AG04450 (cell line): ENCODE measurements at regions not wholly inside any gene's neighbourhood (a gene's known extent, or its start where the extent isn't known, plus 50 kb on each side); places are given as distances from the start of the nearest gene placed in this dataset.

Source experiments
- CTCF ChIA-PET: fragments of 300-600, 350-600 bp; formaldehyde crosslinking; extraction: SDS; loops from one replicate; lab custom pipeline; 2022; ENCODE audit warnings: antibody characterized with exemption, inconsistent platforms; lab: Charles Lee
- POLR2A ChIA-PET: fragments of 350-600 bp; formaldehyde crosslinking; extraction: SDS; loops from one replicate; lab custom pipeline; 2021; ENCODE audit warnings: antibody characterized with exemption, inconsistent platforms; lab: Yijun Ruan, JAX
- DNase-seq: peaks from one replicate; pipeline ENCODE4 v3.0.0-alpha.2; 2011; ENCODE audit warnings: low read depth, low spot score
- H3K27ac ChIP-seq: one replicate; pipeline ENCODE4 v1.5.1; 2012; ENCODE audit warnings: low read depth, low read length, control low read depth
- H3K27me3 ChIP-seq: one replicate; pipeline ENCODE4 v1.6.0; 2012; ENCODE audit warnings: low read length; ENCODE audit not compliant: control insufficient read depth, insufficient read depth
- H3K4me3 ChIP-seq: 2 replicates; pipeline ENCODE4 v1.5.1; 2011; ENCODE audit warnings: mild to moderate bottlenecking, low read depth, low read length, control low read depth
- H3K9me3 ChIP-seq: 2 replicates; pipeline ENCODE4 v1.5.1; 2012; ENCODE audit warnings: low read length; ENCODE audit not compliant: control insufficient read depth, insufficient read depth
- TF ChIP-seq, protein P1 (sequence below): IDR thresholded peaks from 2 replicates; pipeline ENCODE4 v1.5.1; 2011; ENCODE audit warnings: low read depth, low read length, control low read depth, inconsistent platforms

DNA sequence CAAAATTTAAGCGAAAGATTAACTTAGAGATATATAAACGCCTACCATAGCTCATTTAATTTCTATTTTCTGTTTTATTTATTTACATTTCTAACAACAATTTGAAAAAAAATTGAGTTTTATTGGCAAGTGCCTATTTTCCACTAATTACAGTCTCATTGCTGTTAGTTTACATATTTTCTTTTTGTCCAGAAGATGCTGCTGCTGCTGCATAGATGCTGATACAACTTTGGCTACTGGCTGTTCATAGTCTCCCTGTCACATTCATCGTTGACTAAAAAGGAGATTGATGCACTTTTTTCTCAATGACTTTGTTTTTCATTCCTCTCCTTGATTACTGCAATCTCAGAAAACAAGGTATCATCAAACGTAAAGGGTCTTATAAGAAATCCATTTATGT is 235.4 kb downstream of the CDH9 start:
- POLR2A ChIA-PET, result no interaction called here
- H3K27me3 ChIP-seq, result no peaks in the 10 kb centered on the region
- H3K9me3 ChIP-seq, result peaks cover 9% of the 10 kb centered on the region
- H3K27ac ChIP-seq, result no peak overlapping the region
- DNase-seq, result no peak
- CTCF ChIA-PET, result interaction anchor here (0.6 kb wide), 1 partner anchor 52 kb away, joined by 3 read pairs; no protein-coding TSS in a partner anchor
- no peak overlapping the region for H3K4me3 ChIP-seq
- TF ChIP-seq, protein P1, sequence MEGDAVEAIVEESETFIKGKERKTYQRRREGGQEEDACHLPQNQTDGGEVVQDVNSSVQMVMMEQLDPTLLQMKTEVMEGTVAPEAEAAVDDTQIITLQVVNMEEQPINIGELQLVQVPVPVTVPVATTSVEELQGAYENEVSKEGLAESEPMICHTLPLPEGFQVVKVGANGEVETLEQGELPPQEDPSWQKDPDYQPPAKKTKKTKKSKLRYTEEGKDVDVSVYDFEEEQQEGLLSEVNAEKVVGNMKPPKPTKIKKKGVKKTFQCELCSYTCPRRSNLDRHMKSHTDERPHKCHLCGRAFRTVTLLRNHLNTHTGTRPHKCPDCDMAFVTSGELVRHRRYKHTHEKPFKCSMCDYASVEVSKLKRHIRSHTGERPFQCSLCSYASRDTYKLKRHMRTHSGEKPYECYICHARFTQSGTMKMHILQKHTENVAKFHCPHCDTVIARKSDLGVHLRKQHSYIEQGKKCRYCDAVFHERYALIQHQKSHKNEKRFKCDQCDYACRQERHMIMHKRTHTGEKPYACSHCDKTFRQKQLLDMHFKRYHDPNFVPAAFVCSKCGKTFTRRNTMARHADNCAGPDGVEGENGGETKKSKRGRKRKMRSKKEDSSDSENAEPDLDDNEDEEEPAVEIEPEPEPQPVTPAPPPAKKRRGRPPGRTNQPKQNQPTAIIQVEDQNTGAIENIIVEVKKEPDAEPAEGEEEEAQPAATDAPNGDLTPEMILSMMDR, result no peak

DNA sequence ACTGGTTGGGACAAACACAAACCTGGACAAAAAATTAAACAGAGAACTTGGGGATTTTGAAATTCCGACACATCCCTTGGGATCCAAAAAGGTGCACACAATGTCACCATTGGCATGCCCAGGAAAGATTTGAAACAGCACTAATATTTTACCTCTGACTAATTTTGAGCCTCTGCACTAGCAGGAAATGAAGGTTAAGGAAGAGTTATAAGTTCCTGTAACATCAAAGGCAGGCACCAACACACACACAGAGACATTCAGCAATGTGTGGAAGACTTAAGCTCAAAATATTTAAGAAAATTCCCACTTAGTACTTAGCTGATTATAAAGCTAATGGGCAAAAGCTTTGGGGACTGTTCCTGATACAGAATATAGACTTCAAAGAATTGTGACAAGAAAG is 247.0 kb downstream of the CDH9 start:
- POLR2A ChIA-PET, result no interaction called here
- Histone ChIP-seq H3K9me3 (peaks cover 5% of the 10 kb centered on the region; the same call in 1 of the 2 replicates), H3K4me3 (no peak overlapping the region), H3K27ac (no peak overlapping the region), H3K27me3 (no peaks in the 10 kb centered on the region)
- DNase-seq, result no peak
- TF ChIP-seq, protein P1, result no peak
- CTCF ChIA-PET, result no interaction called here

DNA sequence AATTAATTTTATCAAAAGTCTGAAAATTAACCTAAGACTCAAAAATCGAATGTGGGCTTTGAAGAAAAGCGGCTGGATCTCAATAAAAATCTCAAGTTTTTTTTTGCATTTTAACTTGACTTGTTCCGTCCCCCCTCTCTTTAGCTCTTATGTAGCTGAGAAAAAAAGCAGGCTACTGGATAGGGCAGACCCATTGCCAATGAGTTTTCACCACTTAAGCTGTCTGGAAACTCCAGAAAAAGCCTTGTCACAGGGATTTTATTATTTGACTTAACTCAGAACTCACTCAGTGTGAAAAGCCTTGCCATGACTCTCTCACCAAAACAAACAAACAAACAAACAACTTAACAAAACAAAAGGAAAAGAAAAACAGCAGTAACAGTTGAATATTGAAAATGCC is 247.4 kb downstream of the CDH9 start:
- TF ChIP-seq, protein P1, result no peak
- DNase-seq, result no peak
- ChIA-PET CTCF (no interaction called here), POLR2A (no interaction called here)
- no peaks in the 10 kb centered on the region for H3K27me3 ChIP-seq
- H3K4me3 ChIP-seq, result no peak overlapping the region
- H3K27ac ChIP-seq, result no peak overlapping the region
- H3K9me3 ChIP-seq, result peaks cover 5% of the 10 kb centered on the region; the same call in 1 of the 2 replicates

DNA sequence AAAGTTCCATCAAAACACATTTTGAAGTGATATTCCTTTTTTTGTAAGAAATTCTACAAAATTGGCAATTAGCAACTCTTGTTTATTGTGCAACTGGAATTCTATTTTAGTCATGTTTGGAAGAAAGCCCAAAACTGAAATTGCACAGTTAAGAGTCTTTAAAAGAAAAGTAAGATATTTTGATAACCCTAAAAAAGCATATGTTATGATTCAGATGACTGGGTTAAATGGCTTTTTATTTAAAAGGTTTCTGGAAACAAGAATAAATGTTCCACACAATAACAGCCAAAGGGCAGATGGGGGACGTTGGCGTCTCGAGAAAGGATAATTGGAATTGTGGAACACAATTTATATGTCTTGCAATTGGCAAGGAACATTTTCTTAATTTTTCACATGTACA is 275.2 kb downstream of the CDH9 start:
- ChIA-PET POLR2A (no interaction called here), CTCF (no interaction called here)
- no peak for DNase-seq
- TF ChIP-seq, protein P1, result no peak
- no peaks in the 10 kb centered on the region for H3K9me3 ChIP-seq
- H3K27ac ChIP-seq, result no peak overlapping the region
- no peak overlapping the region for H3K4me3 ChIP-seq
- H3K27me3 ChIP-seq, result no peaks in the 10 kb centered on the region

DNA sequence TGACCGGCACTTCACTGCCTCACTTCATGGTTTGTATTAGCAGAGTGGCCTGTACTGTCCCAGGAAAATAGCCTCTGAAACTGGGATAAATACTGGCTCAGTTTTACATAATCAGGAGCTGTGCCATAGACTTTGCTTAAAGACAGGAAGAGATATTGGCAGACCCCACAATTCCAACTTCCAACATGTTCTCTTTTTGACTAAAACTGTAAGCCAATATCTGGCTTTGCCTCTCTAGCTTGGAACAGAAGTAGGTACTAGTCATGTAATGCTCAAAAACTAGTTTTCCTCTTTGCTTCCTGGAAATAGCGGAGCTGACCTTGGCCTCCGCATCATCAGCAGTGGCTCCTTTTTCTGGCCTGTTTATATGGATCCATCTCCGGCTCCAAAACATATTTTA is 276.9 kb downstream of the CDH9 start:
- Histone ChIP-seq H3K4me3 (no peak overlapping the region), H3K27me3 (no peaks in the 10 kb centered on the region), H3K9me3 (peaks cover 3% of the 10 kb centered on the region; the same call in 1 of the 2 replicates), H3K27ac (no peak overlapping the region)
- CTCF ChIA-PET, result no interaction called here
- TF ChIP-seq, protein P1, result no peak
- no peak for DNase-seq
- POLR2A ChIA-PET, result no interaction called here
